B cell (primary cell): ENCODE measurements at regions not wholly inside any gene's neighbourhood (a gene's known extent, or its start where the extent isn't known, plus 50 kb on each side); places are given as distances from the start of the nearest gene placed in this dataset.

Experiments
- ATAC-seq: fragments of 200-7000 bp; cut with Tn5 transposase; one replicate; pipeline ENCODE4 v1.10.0; 2021; ENCODE audit warnings: low read depth, mild to moderate bottlenecking, moderate number of reproducible peaks, moderate library complexity
- CTCF ChIA-PET: fragments of 350-600 bp; sonication (Branson Sonifier 250); formaldehyde crosslinking; loops from one replicate; lab custom pipeline; 2021; ENCODE audit warnings: antibody characterized with exemption, inconsistent platforms; lab: Charles Lee
- POLR2A ChIA-PET: fragments of 350-600 bp; sonication (Branson Sonifier 250); formaldehyde crosslinking; loops from one replicate; lab custom pipeline; 2021; ENCODE audit warnings: antibody characterized with exemption; lab: Charles Lee
- DNase-seq: peaks from one replicate; pipeline ENCODE4 v3.0.0; 2013
- H2AFZ ChIP-seq: 2 replicates; pipeline ENCODE4 v1.6.1; 2012; ENCODE audit warnings: mild to moderate bottlenecking, low read depth, low read length; ENCODE audit not compliant: insufficient read depth, poor library complexity, severe bottlenecking
- H3K27ac ChIP-seq, 2 donors: 1 replicate in 1 of 2; 2 replicates in 1 of 2; pipeline ENCODE4 v1.5.1; 2012 to 2013; ENCODE audit warnings: low read length in 2 of 2, mild to moderate bottlenecking in 2 of 2, moderate library complexity in 1 of 2
- H3K27me3 ChIP-seq, 4 experiments: fragments of 200-600 bp in 1 of 4; sonication (generic) in 1 of 4; replicated peaks in 1 of 4; 1 replicate in 2 of 4; 2 replicates in 2 of 4; pipeline versions ENCODE4 v1.6.1 to v1.7.0; 2013 to 2016; ENCODE audit warnings: low read length in 3 of 4, mild to moderate bottlenecking in 2 of 4, mixed read lengths in 1 of 4, moderate library complexity in 1 of 4; ENCODE audit not compliant: insufficient read depth in 4 of 4, control insufficient read depth in 3 of 4; ENCODE audit errors: control extremely low read depth in 1 of 4
- H3K36me3 ChIP-seq, 2 experiments: replicated peaks in 1 of 2; 1 replicate in 1 of 2; 2 replicates in 1 of 2; pipeline versions ENCODE4 v1.6.1 to v1.7.1; 2013; ENCODE audit warnings: low read length in 1 of 2; ENCODE audit not compliant: insufficient read depth in 2 of 2, control insufficient read depth in 1 of 2; ENCODE audit errors: control extremely low read depth in 1 of 2, extremely low read depth in 1 of 2
- H3K4me1 ChIP-seq, 2 donors: fragments of 200-600 bp in 1 of 2; sonication (generic) in 1 of 2; 1 replicate in 1 of 2; 2 replicates in 1 of 2; pipeline versions ENCODE4 v1.5.1 to v1.6.1; 2013 to 2017; ENCODE audit warnings: low read length in 2 of 2; ENCODE audit not compliant: control insufficient read depth in 2 of 2, insufficient read depth in 2 of 2
- H3K4me2 ChIP-seq: replicated peaks from 2 replicates; pipeline ENCODE3; 2012; ENCODE audit warnings: mild to moderate bottlenecking, low read depth, low read length; ENCODE audit not compliant: poor library complexity, severe bottlenecking
- H3K4me3 ChIP-seq, 5 experiments: fragments of 200-600 bp in 1 of 5; sonication (generic) in 1 of 5; 1 replicate in 3 of 5; 2 replicates in 2 of 5; pipeline versions ENCODE4 v1.5.1 to v1.7.0; 2011 to 2016; ENCODE audit warnings: low read length in 4 of 5, mild to moderate bottlenecking in 4 of 5, low read depth in 2 of 5, control low read depth in 1 of 5, moderate library complexity in 1 of 5; ENCODE audit not compliant: insufficient read depth in 1 of 5; ENCODE audit errors: control extremely low read depth in 1 of 5, extremely low read depth in 1 of 5
- H3K79me2 ChIP-seq: fragments of 200-600 bp; sonication (generic); one replicate; pipeline ENCODE4 v1.6.0; 2016; ENCODE audit warnings: low read length; ENCODE audit not compliant: control insufficient read depth, insufficient read depth
- H3K9ac ChIP-seq: fragments of 200-600 bp; sonication (generic); 2 replicates; pipeline ENCODE4 v1.6.1; 2017; ENCODE audit warnings: mild to moderate bottlenecking, low read length, moderate library complexity
- H3K9me3 ChIP-seq, 3 donors: one replicate each; pipeline versions ENCODE4 v1.6.1 to v1.7.1; 2013; ENCODE audit warnings: low read length in 2 of 3; ENCODE audit not compliant: control insufficient read depth in 2 of 3, insufficient read depth in 1 of 3; ENCODE audit errors: control extremely low read depth in 1 of 3
- H4K20me1 ChIP-seq: 2 replicates; pipeline ENCODE4 v1.6.0; 2012; ENCODE audit warnings: mild to moderate bottlenecking, low read length; ENCODE audit not compliant: insufficient read depth, control insufficient read depth, poor library complexity, severe bottlenecking
- H3K27ac Mint-ChIP-seq: one replicate; pipeline ENCODE4 v1.8.0; 2021; ENCODE audit warnings: mixed read lengths
- H3K27me3 Mint-ChIP-seq: one replicate; pipeline ENCODE4 v1.8.0; 2021; ENCODE audit warnings: mixed read lengths
- H3K4me1 Mint-ChIP-seq: one replicate; pipeline ENCODE4 v1.8.0; 2021; ENCODE audit warnings: mixed read lengths
- H3K4me3 Mint-ChIP-seq: one replicate; pipeline ENCODE4 v1.8.0; 2021; ENCODE audit warnings: mixed read lengths
- H3K9me3 Mint-ChIP-seq: one replicate; pipeline ENCODE4 v1.8.0; 2022; ENCODE audit warnings: mixed read lengths; ENCODE audit not compliant: insufficient read depth
- EZH2 ChIP-seq: IDR thresholded peaks from 2 replicates; pipeline ENCODE4 v1.6.1; 2012; ENCODE audit warnings: borderline replicate concordance, low read depth, mild to moderate bottlenecking, moderate library complexity, low read length; ENCODE audit not compliant: insufficient read depth, poor library complexity, severe bottlenecking
- WGBS: methylation state at CpG from one replicate; pipeline ENCODE4 v1.1.5; 2013; ENCODE audit warnings: missing lambda C conversion rate; ENCODE audit not compliant: insufficient coverage; 5-methylcytosine and 5-hydroxymethylcytosine counted together
- intact Hi-C: fragments of 100-400 bp; cut with micrococcal nuclease; formaldehyde crosslinking; loops from one replicate; pipeline ENCODE4 v1.10.0; 2022
- TF ChIP-seq, protein P1 (sequence below): fragments of 200-600 bp; IDR thresholded peaks from one replicate; pipeline ENCODE4 v1.8.0; 2022; ENCODE audit warnings: antibody characterized with exemption, mild to moderate bottlenecking

DNA sequence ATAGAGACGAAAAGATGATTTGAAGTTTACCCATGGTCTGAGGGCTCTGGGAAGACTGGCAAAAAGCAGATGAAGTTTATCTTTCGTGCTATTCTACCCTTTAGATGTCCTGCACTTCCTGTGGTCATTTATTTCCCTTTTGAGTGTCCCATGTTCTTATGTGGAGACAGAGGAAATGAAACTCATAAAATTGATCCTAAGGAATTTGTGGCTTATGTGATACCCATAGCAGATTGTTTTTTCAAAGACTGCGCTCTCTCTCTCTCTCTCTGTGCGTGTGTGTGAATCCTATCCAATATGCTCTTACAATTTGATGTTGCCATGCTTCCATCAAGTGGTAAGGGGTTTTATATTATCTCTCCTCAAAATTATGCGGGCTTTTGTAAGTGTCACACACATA is 607.5 kb upstream of the DPPA4 start:
- POLR2A ChIA-PET = no interaction called here
- H3K27me3 ChIP-seq = no peaks in the 10 kb centered on the region
- H3K27me3 Mint-ChIP-seq = no peaks in the 10 kb centered on the region
- TF ChIP-seq, protein P1, sequence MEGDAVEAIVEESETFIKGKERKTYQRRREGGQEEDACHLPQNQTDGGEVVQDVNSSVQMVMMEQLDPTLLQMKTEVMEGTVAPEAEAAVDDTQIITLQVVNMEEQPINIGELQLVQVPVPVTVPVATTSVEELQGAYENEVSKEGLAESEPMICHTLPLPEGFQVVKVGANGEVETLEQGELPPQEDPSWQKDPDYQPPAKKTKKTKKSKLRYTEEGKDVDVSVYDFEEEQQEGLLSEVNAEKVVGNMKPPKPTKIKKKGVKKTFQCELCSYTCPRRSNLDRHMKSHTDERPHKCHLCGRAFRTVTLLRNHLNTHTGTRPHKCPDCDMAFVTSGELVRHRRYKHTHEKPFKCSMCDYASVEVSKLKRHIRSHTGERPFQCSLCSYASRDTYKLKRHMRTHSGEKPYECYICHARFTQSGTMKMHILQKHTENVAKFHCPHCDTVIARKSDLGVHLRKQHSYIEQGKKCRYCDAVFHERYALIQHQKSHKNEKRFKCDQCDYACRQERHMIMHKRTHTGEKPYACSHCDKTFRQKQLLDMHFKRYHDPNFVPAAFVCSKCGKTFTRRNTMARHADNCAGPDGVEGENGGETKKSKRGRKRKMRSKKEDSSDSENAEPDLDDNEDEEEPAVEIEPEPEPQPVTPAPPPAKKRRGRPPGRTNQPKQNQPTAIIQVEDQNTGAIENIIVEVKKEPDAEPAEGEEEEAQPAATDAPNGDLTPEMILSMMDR = no peak
- no peak for TF ChIP-seq EZH2
- H3K4me3 Mint-ChIP-seq = no peak overlapping the region
- no peak overlapping the region for H2AFZ ChIP-seq
- H3K9me3 Mint-ChIP-seq = no peaks in the 10 kb centered on the region
- no peak overlapping the region for H3K4me2 ChIP-seq
- no peak overlapping the region for H3K27ac ChIP-seq
- WGBS = no CpG with 5 or more reads among the region's 5 CpGs
- no peak overlapping the region for H3K27ac Mint-ChIP-seq
- no peak overlapping the region for H3K9ac ChIP-seq
- no peaks in the 10 kb centered on the region for H3K4me1 Mint-ChIP-seq
- intact Hi-C loops = no loop called here
- H3K79me2 ChIP-seq = no peaks in the 10 kb centered on the region
- no peak for DNase-seq
- H3K9me3 ChIP-seq = no peaks in the 10 kb centered on the region
- H3K36me3 ChIP-seq = no peaks in the 10 kb centered on the region
- no peak for ATAC-seq
- H3K4me1 ChIP-seq = no peaks in the 10 kb centered on the region
- CTCF ChIA-PET = no interaction called here
- no peak overlapping the region for H3K4me3 ChIP-seq
- H4K20me1 ChIP-seq = no peaks in the 10 kb centered on the region

DNA sequence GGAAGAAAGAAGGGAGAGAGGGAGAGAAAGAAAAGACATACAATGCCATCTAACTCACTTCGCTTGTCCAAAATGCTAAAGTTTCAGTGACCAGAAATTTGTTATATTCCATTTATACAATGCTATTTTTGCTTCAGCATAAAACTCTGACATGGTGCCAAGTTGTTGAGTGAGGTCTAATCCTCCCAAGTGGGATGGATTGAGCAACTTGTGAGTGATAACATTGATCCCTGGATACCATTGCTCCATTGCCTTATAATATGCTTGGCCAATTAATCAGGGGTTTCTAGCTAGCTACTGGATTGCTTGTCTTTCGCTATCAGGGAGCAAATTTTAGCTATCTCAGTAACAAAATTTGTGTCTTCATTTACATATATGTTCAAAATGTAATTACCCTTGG is 615.6 kb upstream of the DPPA4 start:
- CTCF ChIA-PET = no interaction called here
- WGBS = no CpG with 5 or more reads among the region's 2 CpGs

More for the DNA sequence above, 615.6 kb upstream of the DPPA4 start:
- H3K4me1 Mint-ChIP-seq = no peaks in the 10 kb centered on the region
- TF ChIP-seq, protein P1 = no peak
- TF ChIP-seq EZH2 = no peak
- no peak overlapping the region for H3K9ac ChIP-seq
- H2AFZ ChIP-seq = no peak overlapping the region
- intact Hi-C loops = no loop called here
- no peaks in the 10 kb centered on the region for H3K79me2 ChIP-seq
- no peak overlapping the region for H3K4me3 ChIP-seq
- H3K27me3 ChIP-seq = no peaks in the 10 kb centered on the region
- POLR2A ChIA-PET = no interaction called here
- no peak overlapping the region for H3K4me3 Mint-ChIP-seq
- no peaks in the 10 kb centered on the region for H3K27me3 Mint-ChIP-seq
- no peak overlapping the region for H3K4me2 ChIP-seq
- H4K20me1 ChIP-seq = no peaks in the 10 kb centered on the region
- no peak overlapping the region for H3K27ac ChIP-seq
- no peaks in the 10 kb centered on the region for H3K4me1 ChIP-seq
- H3K27ac Mint-ChIP-seq = no peak overlapping the region
- no peaks in the 10 kb centered on the region for H3K9me3 ChIP-seq
- no peak for DNase-seq
- no peak for ATAC-seq
- H3K36me3 ChIP-seq = no peaks in the 10 kb centered on the region
- peaks cover 2% of the 10 kb centered on the region for H3K9me3 Mint-ChIP-seq
